ENCODE measurements at regions not wholly inside any gene's neighbourhood (a gene's known extent, or its start where the extent isn't known, plus 50 kb on each side); places are given as distances from the start of the nearest gene placed in this dataset.

DNA sequence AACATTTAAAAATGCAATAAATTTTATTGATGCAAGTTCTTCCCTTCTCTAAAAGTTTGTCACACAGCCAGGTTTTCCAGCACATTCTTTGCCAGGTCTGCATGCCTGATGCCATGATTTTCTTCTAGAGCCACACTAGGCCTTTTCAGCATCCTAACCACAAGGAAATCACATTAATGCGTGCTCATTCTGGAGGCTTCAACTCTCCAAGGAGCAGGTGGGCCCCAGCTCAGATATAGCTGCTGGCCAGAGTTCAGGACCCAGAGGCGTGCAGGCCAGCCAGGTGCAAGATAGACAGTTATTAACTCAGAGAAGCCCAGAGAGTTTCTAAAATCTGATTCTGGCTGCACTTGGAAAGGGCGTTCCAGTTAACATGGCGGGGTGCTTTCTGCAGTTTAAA lies 124.5 kb upstream of the MAF start:
- CTCF ChIA-PET = interaction anchor here (0.5 kb wide), 1 partner anchor 43 kb away, joined by 5 read pairs; no protein-coding TSS in a partner anchor
- no peak for DNase-seq (ENCODE audit: low read depth)
- TF ChIP-seq, protein P1, sequence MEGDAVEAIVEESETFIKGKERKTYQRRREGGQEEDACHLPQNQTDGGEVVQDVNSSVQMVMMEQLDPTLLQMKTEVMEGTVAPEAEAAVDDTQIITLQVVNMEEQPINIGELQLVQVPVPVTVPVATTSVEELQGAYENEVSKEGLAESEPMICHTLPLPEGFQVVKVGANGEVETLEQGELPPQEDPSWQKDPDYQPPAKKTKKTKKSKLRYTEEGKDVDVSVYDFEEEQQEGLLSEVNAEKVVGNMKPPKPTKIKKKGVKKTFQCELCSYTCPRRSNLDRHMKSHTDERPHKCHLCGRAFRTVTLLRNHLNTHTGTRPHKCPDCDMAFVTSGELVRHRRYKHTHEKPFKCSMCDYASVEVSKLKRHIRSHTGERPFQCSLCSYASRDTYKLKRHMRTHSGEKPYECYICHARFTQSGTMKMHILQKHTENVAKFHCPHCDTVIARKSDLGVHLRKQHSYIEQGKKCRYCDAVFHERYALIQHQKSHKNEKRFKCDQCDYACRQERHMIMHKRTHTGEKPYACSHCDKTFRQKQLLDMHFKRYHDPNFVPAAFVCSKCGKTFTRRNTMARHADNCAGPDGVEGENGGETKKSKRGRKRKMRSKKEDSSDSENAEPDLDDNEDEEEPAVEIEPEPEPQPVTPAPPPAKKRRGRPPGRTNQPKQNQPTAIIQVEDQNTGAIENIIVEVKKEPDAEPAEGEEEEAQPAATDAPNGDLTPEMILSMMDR (IDR thresholded peaks at IDR 0.05; ENCODE audit: insufficient read depth, low read depth, low read length) = no peak
- Histone ChIP-seq H3K36me3 (ENCODE audit: control insufficient read depth, insufficient read depth, low read length) (no peaks in the 10 kb centered on the region), H3K27me3 (ENCODE audit: control insufficient read depth, insufficient read depth, low read length) (no peaks in the 10 kb centered on the region), H3K4me3 (ENCODE audit: low read depth, low read length) (no peak overlapping the region)
- POLR2A ChIA-PET = no interaction called here

DNA sequence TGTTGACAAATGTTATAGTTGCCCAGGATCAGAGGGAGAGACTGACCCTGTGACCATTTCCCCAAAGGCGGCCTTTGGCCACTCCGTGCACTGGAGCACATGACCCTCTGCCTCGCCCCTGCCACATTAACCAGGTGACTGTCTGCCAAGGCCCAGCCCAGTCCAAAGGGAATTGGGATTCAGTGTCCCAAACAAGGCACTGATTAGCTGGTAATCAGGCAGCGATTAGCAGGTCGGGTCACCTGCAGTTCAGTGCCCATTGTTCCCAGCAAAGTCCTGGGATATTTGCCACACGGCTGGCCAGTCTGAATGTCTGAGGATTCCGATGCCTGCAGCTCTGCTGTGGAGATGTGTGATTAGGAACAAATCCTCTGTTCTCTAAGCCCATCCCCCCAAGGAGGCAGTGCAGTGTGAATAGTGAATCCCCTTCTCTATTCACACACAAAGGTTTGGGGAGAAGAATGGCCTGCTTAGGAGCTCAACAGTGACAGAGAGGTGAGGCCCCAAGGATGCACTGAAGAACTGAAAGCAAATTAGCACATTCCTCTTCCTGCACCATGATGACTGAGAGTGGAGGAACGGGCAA lies 123.1 kb upstream of the MAF start:
- ChIA-PET POLR2A (no interaction called here), CTCF (no interaction called here)

DNA sequence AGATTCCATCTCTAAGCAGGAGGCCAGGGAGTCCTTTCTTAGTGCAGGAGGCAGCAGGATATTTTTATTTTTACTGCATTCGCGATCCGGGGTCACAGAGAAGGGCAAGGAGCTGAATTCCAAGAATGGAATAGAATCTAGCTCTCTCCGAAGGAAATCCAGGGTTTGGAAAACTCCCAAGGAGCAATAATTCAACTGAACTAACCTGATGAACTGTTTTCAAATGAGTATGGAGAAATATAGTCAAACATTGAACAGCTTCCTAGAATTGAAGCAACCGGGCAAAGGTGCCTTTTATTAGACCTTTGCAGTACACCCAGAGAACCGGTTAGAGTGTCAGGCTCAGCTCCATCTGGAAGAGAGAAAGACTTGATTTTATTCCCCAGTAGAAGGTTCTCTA lies 120.7 kb upstream of the MAF start:
- no peak for DNase-seq (ENCODE audit: low read depth)
- CTCF ChIA-PET = no interaction called here

More for the DNA sequence above, 123.1 kb upstream of the MAF start:
- Histone ChIP-seq H3K36me3 (ENCODE audit: control insufficient read depth, insufficient read depth, low read length) (no peaks in the 10 kb centered on the region), H3K4me3 (ENCODE audit: low read depth, low read length) (no peak overlapping the region), H3K27me3 (ENCODE audit: control insufficient read depth, insufficient read depth, low read length) (no peaks in the 10 kb centered on the region)
- no peak for DNase-seq (ENCODE audit: low read depth)
- TF ChIP-seq, protein P1 (IDR thresholded peaks at IDR 0.05; ENCODE audit: insufficient read depth, low read depth, low read length) = no peak

DNA sequence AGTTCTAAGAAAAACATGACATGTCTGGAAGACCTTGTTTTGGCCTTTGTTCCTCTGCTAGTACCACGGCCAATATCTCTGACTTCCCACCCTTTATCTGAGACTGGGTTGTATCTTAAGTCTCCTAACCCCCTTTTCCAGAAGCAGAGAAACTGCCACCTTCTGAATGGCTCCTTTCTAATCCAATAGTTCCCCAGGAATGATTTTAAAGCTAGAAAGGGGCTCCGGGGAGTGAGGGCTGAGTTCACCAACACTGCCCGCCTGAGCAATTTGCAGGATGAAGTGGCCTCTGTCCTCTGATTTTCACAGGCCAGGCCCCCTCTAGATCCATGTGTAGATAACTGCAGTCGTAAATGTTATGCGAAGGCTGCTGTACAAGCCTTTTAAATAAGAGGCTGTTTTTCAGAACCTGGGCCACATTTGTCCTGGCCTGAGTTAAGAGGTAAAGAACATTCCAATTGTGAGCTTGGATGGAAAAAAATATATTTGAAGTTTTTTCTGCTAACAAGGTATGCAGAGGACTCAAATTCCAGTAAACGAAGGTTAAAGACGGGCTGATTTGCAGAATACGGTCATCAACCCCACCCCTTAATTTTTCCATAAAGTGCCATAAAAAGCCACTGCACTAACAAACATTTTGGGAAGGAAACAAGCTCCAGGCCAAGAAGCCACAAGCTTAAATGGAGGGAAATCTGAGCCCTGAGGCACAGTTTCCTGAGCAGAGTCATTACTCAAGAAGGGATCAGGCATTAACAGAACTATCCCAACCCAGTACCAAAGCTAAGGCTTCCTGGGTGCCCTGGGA lies 117.0 kb upstream of the MAF start:
- DNase-seq (ENCODE audit: low read depth) = no peak
- CTCF ChIA-PET = interaction anchor here (1.2 kb wide), 1 partner anchor 116 kb away, joined by 3 read pairs; no protein-coding TSS in a partner anchor
- Histone ChIP-seq H3K27me3 (ENCODE audit: control insufficient read depth, insufficient read depth, low read length) (no peaks in the 10 kb centered on the region), H3K4me3 (ENCODE audit: low read depth, low read length) (no peak overlapping the region), H3K36me3 (ENCODE audit: control insufficient read depth, insufficient read depth, low read length) (no peaks in the 10 kb centered on the region)
- TF ChIP-seq, protein P1 (IDR thresholded peaks at IDR 0.05; ENCODE audit: insufficient read depth, low read depth, low read length) = no peak
- POLR2A ChIA-PET = no interaction called here

More for the DNA sequence above, 120.7 kb upstream of the MAF start:
- TF ChIP-seq, protein P1 (IDR thresholded peaks at IDR 0.05; ENCODE audit: insufficient read depth, low read depth, low read length) = no peak
- Histone ChIP-seq H3K4me3 (ENCODE audit: low read depth, low read length) (no peak overlapping the region), H3K27me3 (ENCODE audit: control insufficient read depth, insufficient read depth, low read length) (no peaks in the 10 kb centered on the region), H3K36me3 (ENCODE audit: control insufficient read depth, insufficient read depth, low read length) (no peaks in the 10 kb centered on the region)
- POLR2A ChIA-PET = no interaction called here

DNA sequence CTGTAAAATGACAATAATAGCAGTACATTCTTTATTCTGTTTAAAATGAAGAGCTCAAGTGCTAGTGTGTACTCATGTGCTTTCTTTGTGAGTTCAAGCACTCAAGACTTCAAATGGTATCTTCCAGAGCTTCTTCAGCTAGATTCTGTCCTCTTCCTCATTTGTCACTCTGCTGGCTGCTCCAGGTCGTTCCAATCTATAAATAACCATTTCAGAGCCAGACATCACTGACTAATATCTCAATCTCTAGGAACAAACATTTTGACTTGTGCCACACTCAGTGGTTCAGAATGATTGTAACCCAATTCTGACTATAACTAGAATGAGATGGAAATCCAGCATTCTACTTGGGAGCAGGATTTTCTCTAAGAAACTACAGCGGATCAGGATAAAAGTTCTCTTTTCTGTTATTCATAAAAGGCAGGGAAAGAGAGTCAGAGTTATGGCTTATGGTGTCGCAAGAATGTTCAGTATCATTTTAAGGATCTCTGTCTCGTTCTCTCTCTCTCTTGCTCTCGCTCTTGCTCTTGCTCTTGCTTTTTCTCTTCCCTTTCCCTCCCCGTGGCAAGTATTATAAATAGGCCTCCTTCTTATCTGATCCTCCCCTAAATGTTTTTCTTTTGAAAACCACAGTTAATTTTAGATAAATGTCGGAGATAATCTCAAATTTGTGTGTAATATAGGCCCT lies 116.3 kb upstream of the MAF start:
- no peak overlapping the region for H3K4me3 ChIP-seq (ENCODE audit: low read depth, low read length)
- DNase-seq (ENCODE audit: low read depth) = no peak
- ChIA-PET CTCF (interaction anchor here (0.6 kb wide), 1 partner anchor 21 kb away, joined by 3 read pairs; no protein-coding TSS in a partner anchor), POLR2A (no interaction called here)
- TF ChIP-seq, protein P1 (IDR thresholded peaks at IDR 0.05; ENCODE audit: insufficient read depth, low read depth, low read length) = no peak
- H3K27me3 ChIP-seq (ENCODE audit: control insufficient read depth, insufficient read depth, low read length) = no peaks in the 10 kb centered on the region
- no peaks in the 10 kb centered on the region for H3K36me3 ChIP-seq (ENCODE audit: control insufficient read depth, insufficient read depth, low read length)

Measured in BJ (cell line).